ENCODE measurements at regions not wholly inside any gene's neighbourhood (a gene's known extent, or its start where the extent isn't known, plus 50 kb on each side); places are given as distances from the start of the nearest gene placed in this dataset.

DNA sequence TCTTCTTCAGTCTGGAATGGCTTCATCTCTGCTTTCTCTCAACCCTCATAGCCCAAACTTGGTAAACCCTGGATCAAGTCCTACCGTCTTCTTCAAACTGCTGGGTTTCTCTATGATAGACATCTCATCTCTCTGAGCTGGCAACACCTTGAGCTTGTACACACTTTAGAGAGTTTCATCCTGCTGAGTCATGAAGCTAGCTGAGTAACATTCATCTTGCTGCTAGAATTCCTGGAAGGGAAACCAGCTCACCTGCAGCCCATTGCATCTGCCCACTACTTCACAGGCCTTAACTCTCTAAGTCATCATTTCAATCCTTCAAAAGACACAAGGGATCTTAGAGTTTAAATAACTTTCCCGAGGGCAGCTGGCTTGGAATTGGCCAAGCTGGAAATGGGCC is 175.5 kb upstream of the RORA start:
- Histone ChIP-seq H4K8ac (ENCODE audit: low read depth in 2 of 2, low read length in 2 of 2) (no peak overlapping the region), H3K4ac (ENCODE audit: low read depth, low read length) (no peak overlapping the region), H3K9ac (ENCODE audit: low read depth, low read length) (no peak overlapping the region), H3K14ac (replicated peaks; ENCODE audit: low read depth, low read length) (no peak overlapping the region), H3K79me1 (ENCODE audit: low read depth in 1 of 2, low read length in 2 of 2) (no peaks in the 10 kb centered on the region), H3K9me3 (ENCODE audit: control insufficient read depth, insufficient read depth, low read length) (no peaks in the 10 kb centered on the region), H3K4me2 (ENCODE audit: low read depth, low read length) (no peak overlapping the region), H2BK20ac (ENCODE audit: low read depth, low read length) (no peak overlapping the region), H2AFZ (replicated peaks; ENCODE audit: low read length, poor library complexity) (no peak overlapping the region), H2BK5ac (ENCODE audit: low read depth, low read length, poor library complexity, severe bottlenecking) (no peak overlapping the region), H4K91ac (ENCODE audit: insufficient read depth, low read depth, low read length) (no peak overlapping the region), H3K23ac (ENCODE audit: low read depth, low read length) (no peak overlapping the region), H3K4me3 (ENCODE audit: insufficient read depth, low read depth, low read length) (no peak overlapping the region), H3K18ac (ENCODE audit: low read depth, low read length) (no peak overlapping the region), H2AK5ac (ENCODE audit: low read depth, low read length) (no peak overlapping the region), H3K9me1 (ENCODE audit: insufficient read depth, low read length) (no peaks in the 10 kb centered on the region), H2BK15ac (ENCODE audit: low read depth, low read length) (no peak overlapping the region), H3K27me3 (ENCODE audit: control insufficient read depth, insufficient read depth, low read length) (no peaks in the 10 kb centered on the region), H4K20me1 (ENCODE audit: insufficient read depth, low read length) (no peaks in the 10 kb centered on the region), H2BK120ac (ENCODE audit: low read depth, low read length) (no peak overlapping the region), H2AK9ac (replicated peaks; ENCODE audit: low read depth, low read length, poor library complexity) (no peak overlapping the region), H4K5ac (ENCODE audit: low read depth, low read length) (no peak overlapping the region), H3K27ac (ENCODE audit: insufficient read depth, low read length) (no peak overlapping the region), H3K36me3 (ENCODE audit: control insufficient read depth, insufficient read depth, low read length) (no peaks in the 10 kb centered on the region), H3K56ac (ENCODE audit: extremely low read depth, insufficient read depth, low read length) (no peak overlapping the region), H3K4me1 (ENCODE audit: control insufficient read depth, insufficient read depth, low read length) (no peaks in the 10 kb centered on the region)
- DNase-seq (no peak), ATAC-seq (ENCODE audit: low read depth) (no peak)
- TF ChIP-seq, protein P1, sequence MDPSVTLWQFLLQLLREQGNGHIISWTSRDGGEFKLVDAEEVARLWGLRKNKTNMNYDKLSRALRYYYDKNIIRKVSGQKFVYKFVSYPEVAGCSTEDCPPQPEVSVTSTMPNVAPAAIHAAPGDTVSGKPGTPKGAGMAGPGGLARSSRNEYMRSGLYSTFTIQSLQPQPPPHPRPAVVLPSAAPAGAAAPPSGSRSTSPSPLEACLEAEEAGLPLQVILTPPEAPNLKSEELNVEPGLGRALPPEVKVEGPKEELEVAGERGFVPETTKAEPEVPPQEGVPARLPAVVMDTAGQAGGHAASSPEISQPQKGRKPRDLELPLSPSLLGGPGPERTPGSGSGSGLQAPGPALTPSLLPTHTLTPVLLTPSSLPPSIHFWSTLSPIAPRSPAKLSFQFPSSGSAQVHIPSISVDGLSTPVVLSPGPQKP (IDR thresholded peaks at IDR 0.05; ENCODE audit: borderline replicate concordance, low read depth, low read length): no peak
- TF ChIP-seq RFX5 (IDR thresholded peaks at IDR 0.05; ENCODE audit: low read depth, low read length) (no peak), MXI1 (IDR thresholded peaks at IDR 0.05; ENCODE audit: borderline replicate concordance, low read depth, low read length) (no peak), CHD1 (IDR thresholded peaks at IDR 0.05; ENCODE audit: low read depth, low read length) (no peak), RCOR1 (IDR thresholded peaks at IDR 0.05; ENCODE audit: insufficient replicate concordance, low read length) (no peak), POLR2A (IDR thresholded peaks at IDR 0.05; ENCODE audit: low read depth, low read length) (no peak), RAD21 (IDR thresholded peaks at IDR 0.05; ENCODE audit: low read length) (no peak), MAZ (IDR thresholded peaks at IDR 0.05; ENCODE audit: borderline replicate concordance, low read depth, low read length) (no peak), CEBPB (IDR thresholded peaks at IDR 0.05; ENCODE audit: low read depth, low read length) (no peak), NFE2L2 (IDR thresholded peaks at IDR 0.05; ENCODE audit: low read depth, low read length) (no peak), SMC3 (IDR thresholded peaks at IDR 0.05; ENCODE audit: low read depth, low read length) (no peak)
- TF ChIP-seq, protein P2, sequence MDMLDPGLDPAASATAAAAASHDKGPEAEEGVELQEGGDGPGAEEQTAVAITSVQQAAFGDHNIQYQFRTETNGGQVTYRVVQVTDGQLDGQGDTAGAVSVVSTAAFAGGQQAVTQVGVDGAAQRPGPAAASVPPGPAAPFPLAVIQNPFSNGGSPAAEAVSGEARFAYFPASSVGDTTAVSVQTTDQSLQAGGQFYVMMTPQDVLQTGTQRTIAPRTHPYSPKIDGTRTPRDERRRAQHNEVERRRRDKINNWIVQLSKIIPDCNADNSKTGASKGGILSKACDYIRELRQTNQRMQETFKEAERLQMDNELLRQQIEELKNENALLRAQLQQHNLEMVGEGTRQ (IDR thresholded peaks at IDR 0.05; ENCODE audit: low read depth, low read length): no peak
- TF ChIP-seq, protein P3, sequence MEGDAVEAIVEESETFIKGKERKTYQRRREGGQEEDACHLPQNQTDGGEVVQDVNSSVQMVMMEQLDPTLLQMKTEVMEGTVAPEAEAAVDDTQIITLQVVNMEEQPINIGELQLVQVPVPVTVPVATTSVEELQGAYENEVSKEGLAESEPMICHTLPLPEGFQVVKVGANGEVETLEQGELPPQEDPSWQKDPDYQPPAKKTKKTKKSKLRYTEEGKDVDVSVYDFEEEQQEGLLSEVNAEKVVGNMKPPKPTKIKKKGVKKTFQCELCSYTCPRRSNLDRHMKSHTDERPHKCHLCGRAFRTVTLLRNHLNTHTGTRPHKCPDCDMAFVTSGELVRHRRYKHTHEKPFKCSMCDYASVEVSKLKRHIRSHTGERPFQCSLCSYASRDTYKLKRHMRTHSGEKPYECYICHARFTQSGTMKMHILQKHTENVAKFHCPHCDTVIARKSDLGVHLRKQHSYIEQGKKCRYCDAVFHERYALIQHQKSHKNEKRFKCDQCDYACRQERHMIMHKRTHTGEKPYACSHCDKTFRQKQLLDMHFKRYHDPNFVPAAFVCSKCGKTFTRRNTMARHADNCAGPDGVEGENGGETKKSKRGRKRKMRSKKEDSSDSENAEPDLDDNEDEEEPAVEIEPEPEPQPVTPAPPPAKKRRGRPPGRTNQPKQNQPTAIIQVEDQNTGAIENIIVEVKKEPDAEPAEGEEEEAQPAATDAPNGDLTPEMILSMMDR (conservative IDR thresholded peaks at IDR 0.05; ENCODE audit: low read depth, low read length): no peak
- dilution Hi-C loops (cut with HindIII; ENCODE audit: low sequenced_read_pairs, unreplicated experiment): no loop called here
- WGBS, 2 experiments (ENCODE audit: extremely low coverage in 2 of 2, insufficient read length in 1 of 2): no CpG with 5 or more reads among the region's 2 CpGs
- CTCF ChIA-PET: no interaction called here
- intact Hi-C loops (cut with micrococcal nuclease): no loop called here
- POLR2A ChIA-PET (ENCODE audit: unreplicated experiment): no interaction called here
- no TSS peak for BruUV-seq (replicated peaks)
- in situ Hi-C loops (cut with MboI; ENCODE audit: low sequenced_read_pairs): no loop called here
